Right lobe of liver (tissue), 6 donors: ENCODE measurements at regions not wholly inside any gene's neighbourhood (a gene's known extent, or its start where the extent isn't known, plus 50 kb on each side); places are given as distances from the start of the nearest gene placed in this dataset.
A peak's percentile ranks its signal among the peaks of the same experiment; 100 is the strongest.

Source experiments
- ATAC-seq, 4 donors: fragments of 200-7000 bp; cut with Tn5 transposase; one replicate each; pipeline ENCODE4 v1.9.1; 2020; ENCODE audit warnings: mild to moderate bottlenecking in 4 of 4, moderate library complexity in 4 of 4
- DNase-seq, 3 donors: peaks; one replicate each; pipeline ENCODE4 v3.0.0-alpha.2; 2020
- H3K27ac ChIP-seq, 3 donors: fragments of 200-600 bp; one replicate each; pipeline ENCODE4 v1.8.0; 2022
- H3K27me3 ChIP-seq, 2 donors: fragments of 200-600 bp; one replicate each; pipeline ENCODE4 v1.8.0; 2022
- H3K36me3 ChIP-seq, 4 donors: fragments of 200-600 bp; sonication (generic) in 1 of 4; one replicate each; pipeline versions ENCODE4 v1.5.1 to v1.8.0; 2017 to 2022; ENCODE audit warnings: control low read depth in 1 of 4
- H3K4me1 ChIP-seq, 4 donors: fragments of 200-600 bp; sonication (generic) in 1 of 4; one replicate each; pipeline versions ENCODE4 v1.5.1 to v1.8.0; 2017 to 2022; ENCODE audit warnings: control low read depth in 1 of 4
- H3K4me3 ChIP-seq, 3 donors: fragments of 200-600 bp; one replicate each; pipeline ENCODE4 v1.8.0; 2022
- H3K9me3 ChIP-seq, 4 donors: fragments of 200-600 bp; sonication (generic) in 1 of 4; one replicate each; pipeline versions ENCODE4 v1.5.1 to v1.8.0; 2017 to 2022; ENCODE audit warnings: control low read depth in 1 of 4
- CTCF ChIP-seq, 4 donors: fragments of 200-600 bp in 3 of 4; fragments of 450-650 bp in 1 of 4; IDR thresholded peaks; one replicate each; pipeline versions ENCODE4 v1.5.1 to v1.8.0; 2016 to 2022; ENCODE audit warnings: antibody characterized with exemption in 4 of 4, mild to moderate bottlenecking in 2 of 4
- POLR2A ChIP-seq: fragments of 450-650 bp; IDR thresholded peaks from one replicate; pipeline ENCODE4 v1.6.1; 2017; ENCODE audit warnings: antibody characterized with exemption, mild to moderate bottlenecking
- WGBS: methylation state at CpG from one replicate; pipeline ENCODE4 v1.1.6; 2018; ENCODE audit warnings: low coverage, low lambda C conversion rate; ENCODE audit not compliant: insufficient coverage; ENCODE audit errors: missing lambda C conversion rate; 5-methylcytosine and 5-hydroxymethylcytosine counted together
- intact Hi-C, 2 donors: fragments of 100-400 bp; cut with DNase I; formaldehyde crosslinking; loops; one replicate each; pipeline versions ENCODE4 v1.11.2 to v1.14.1; 2022
- donor health status: DM: no; HTN: yes; CAD: no.
- donor health status: DM: no; HTN: no; CAD: no.
- donor health status: DM: no; HTN: no; CAD: no.
- donor health status: DM: no; HTN: yes; CAD: no.
- donor health status: DM: no; HTN: yes; CAD: no.

- no CpG with 5 or more reads among the region's 10 CpGs for WGBS
- no peak overlapping the region for H3K4me3 ChIP-seq
- DNase-seq (no peak), ATAC-seq (no peak)
- H3K9me3 ChIP-seq, result no peaks in the 10 kb centered on the region
- H3K27ac ChIP-seq, result no peak overlapping the region
- no peaks in the 10 kb centered on the region for H3K27me3 ChIP-seq
- H3K4me1 ChIP-seq, result peaks cover 0 to 18% (median 9%) of the 10 kb centered on the region in 4 donors
- no peaks in the 10 kb centered on the region for H3K36me3 ChIP-seq
- intact Hi-C loops, result no loop called here
- TF ChIP-seq POLR2A, result no peak
- TF ChIP-seq CTCF (IDR thresholded peaks at IDR 0.05), result no peak
Measured at GRCh38 chr16:50906454-50906853, 164.6 kb downstream of the CYLD start.

- Histone ChIP-seq H3K9me3 (no peaks in the 10 kb centered on the region), H3K4me1 (no peaks in the 10 kb centered on the region), H3K27ac (no peak overlapping the region), H3K27me3 (no peaks in the 10 kb centered on the region), H3K4me3 (no peak overlapping the region), H3K36me3 (no peaks in the 10 kb centered on the region)
- TF ChIP-seq CTCF (IDR thresholded peaks at IDR 0.05), result peak in 3 of 4 donors; percentile 6 to 19 (median 12)
- no peak for TF ChIP-seq POLR2A
- WGBS, result 71% methylated on average over 1 of the region's 1 CpG
- DNase-seq (no peak), ATAC-seq (peak; percentile 42 to 65 (median 58))
- intact Hi-C loops, result no loop called here
Measured at GRCh38 chr16:50902457-50902856, 160.6 kb downstream of the CYLD start.

- H3K4me1 ChIP-seq, result no peaks in the 10 kb centered on the region
- intact Hi-C loops, result no loop called here
- no peak for ATAC-seq
- no peak overlapping the region for H3K27ac ChIP-seq
- TF ChIP-seq CTCF (IDR thresholded peaks at IDR 0.05) (no peak), POLR2A (no peak)
- 50% methylated on average over 1 of the region's 2 CpGs for whole genome bisulfite sequencing
- no peaks in the 10 kb centered on the region for H3K9me3 ChIP-seq
- H3K27me3 ChIP-seq, result no peaks in the 10 kb centered on the region
- no peak for DNase-seq
- no peaks in the 10 kb centered on the region for H3K36me3 ChIP-seq
- H3K4me3 ChIP-seq, result no peak overlapping the region
Measured at GRCh38 chr16:50901062-50901461, 159.2 kb downstream of the CYLD start.

- no peak overlapping the region for H3K27ac ChIP-seq
- H3K4me1 ChIP-seq, result no peaks in the 10 kb centered on the region
- H3K27me3 ChIP-seq, result no peaks in the 10 kb centered on the region
- no peak overlapping the region for H3K4me3 ChIP-seq
- ATAC-seq (peak in 1 of 4 donors; percentile 51), DNase-seq (no peak)
- H3K9me3 ChIP-seq, result no peaks in the 10 kb centered on the region
- WGBS, result 41% methylated on average over 4 of the region's 5 CpGs
- intact Hi-C loops, result no loop called here
- H3K36me3 ChIP-seq, result no peaks in the 10 kb centered on the region
- TF ChIP-seq CTCF (IDR thresholded peaks at IDR 0.05) (no peak), POLR2A (no peak)
Measured at GRCh38 chr16:50900391-50900942, 158.6 kb downstream of the CYLD start.

GRCh38 chr16:50899951-50900350, 158.1 kb downstream of the CYLD start:
- intact Hi-C loops, result no loop called here
- Histone ChIP-seq H3K4me3 (no peak overlapping the region), H3K27ac (no peak overlapping the region), H3K27me3 (no peaks in the 10 kb centered on the region), H3K36me3 (no peaks in the 10 kb centered on the region), H3K9me3 (no peaks in the 10 kb centered on the region), H3K4me1 (no peaks in the 10 kb centered on the region)
- ATAC-seq (no peak), DNase-seq (no peak)
- 74% methylated on average over 2 of the region's 2 CpGs for WGBS
- no peak for TF ChIP-seq POLR2A
